ENCODE measurements at regions not wholly inside any gene's neighbourhood (a gene's known extent, or its start where the extent isn't known, plus 50 kb on each side); places are given as distances from the start of the nearest gene placed in this dataset.

DNA sequence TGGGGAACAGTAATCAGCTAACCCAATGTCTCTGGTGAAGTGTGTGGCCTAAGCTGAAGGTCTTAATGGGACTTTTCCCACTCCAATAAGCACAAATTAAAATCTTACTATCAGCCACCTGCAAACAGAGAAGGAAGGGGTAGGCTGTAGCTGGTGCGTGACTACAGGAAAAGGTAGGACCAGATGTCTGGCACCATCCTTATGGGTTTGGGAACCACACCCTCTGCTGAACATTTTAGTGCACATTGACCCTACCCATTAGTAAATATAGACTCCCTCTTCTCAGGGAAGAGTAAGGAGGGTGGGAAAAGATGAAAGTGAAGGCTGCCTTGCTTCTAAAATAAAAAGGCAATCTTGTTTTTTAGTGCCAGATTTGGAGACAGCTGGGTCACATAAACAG, 602.8 kb downstream of the FAT4 start:
- BruUV-seq (replicated peaks), result no TSS peak
- WGBS (ENCODE audit: low lambda C conversion rate), result 45% methylated on average over 1 of the region's 1 CpG
- Histone ChIP-seq H3K27me3 (ENCODE audit: control insufficient read depth in 1 of 2, insufficient read depth in 2 of 2, low read length in 2 of 2) (no peaks in the 10 kb centered on the region; a peak in 1 of 5 replicates), H3K4me2 (ENCODE audit: low read depth, low read length) (no peak overlapping the region), H3K27ac (ENCODE audit: extremely low read length, insufficient read depth, low read length) (no peak overlapping the region), H3K36me3 (replicated peaks in 1 of 2; ENCODE audit: control insufficient read depth in 1 of 2, insufficient read depth in 2 of 2, low read length in 2 of 2) (no peaks in the 10 kb centered on the region), H2AFZ (ENCODE audit: low read length) (no peak overlapping the region), H3K9me3 (ENCODE audit: low read length) (no peaks in the 10 kb centered on the region), H4K20me1 (ENCODE audit: insufficient read depth, low read length) (no peaks in the 10 kb centered on the region), H3K9ac (ENCODE audit: insufficient read depth, low read depth, low read length) (no peak overlapping the region), H3K4me1 (ENCODE audit: insufficient read depth, low read length) (no peaks in the 10 kb centered on the region), H3K4me3 (replicated peaks in 1 of 3; ENCODE audit: insufficient read depth in 1 of 3, low read depth in 2 of 3, low read length in 3 of 3) (no peak overlapping the region), H3K79me2 (ENCODE audit: insufficient read depth, low read length) (no peaks in the 10 kb centered on the region)
- intact Hi-C loops (cut with micrococcal nuclease; ENCODE audit: unreplicated experiment) (no loop called here), in situ Hi-C loops (cut with HindIII; ENCODE audit: extremely low pct_ligation_motif_present, low pct_unique_long_range_greater_than_20kb) (no loop called here)
- DNase-seq (ENCODE audit: low spot score) (no peak), ATAC-seq (no peak), FAIRE-seq (no peak)
- CTCF ChIA-PET (ENCODE audit: low intra/inter-chr PET ratio, low total read pairs), result no interaction called here
- POLR2A ChIA-PET, result no interaction called here
- TF ChIP-seq XRCC5 (optimal IDR thresholded peaks at IDR 0.05; ENCODE audit: low read length), result no peak
- no peak for TF ChIP-seq YEATS4 (CRISPR knock-in tag; IDR thresholded peaks at IDR 0.05; ENCODE audit: borderline replicate concordance)
- TF ChIP-seq, protein P1, sequence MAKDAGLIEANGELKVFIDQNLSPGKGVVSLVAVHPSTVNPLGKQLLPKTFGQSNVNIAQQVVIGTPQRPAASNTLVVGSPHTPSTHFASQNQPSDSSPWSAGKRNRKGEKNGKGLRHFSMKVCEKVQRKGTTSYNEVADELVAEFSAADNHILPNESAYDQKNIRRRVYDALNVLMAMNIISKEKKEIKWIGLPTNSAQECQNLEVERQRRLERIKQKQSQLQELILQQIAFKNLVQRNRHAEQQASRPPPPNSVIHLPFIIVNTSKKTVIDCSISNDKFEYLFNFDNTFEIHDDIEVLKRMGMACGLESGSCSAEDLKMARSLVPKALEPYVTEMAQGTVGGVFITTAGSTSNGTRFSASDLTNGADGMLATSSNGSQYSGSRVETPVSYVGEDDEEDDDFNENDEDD (CRISPR knock-in tag; IDR thresholded peaks at IDR 0.05; ENCODE audit: borderline replicate concordance), result no peak
- TF ChIP-seq, protein P2, sequence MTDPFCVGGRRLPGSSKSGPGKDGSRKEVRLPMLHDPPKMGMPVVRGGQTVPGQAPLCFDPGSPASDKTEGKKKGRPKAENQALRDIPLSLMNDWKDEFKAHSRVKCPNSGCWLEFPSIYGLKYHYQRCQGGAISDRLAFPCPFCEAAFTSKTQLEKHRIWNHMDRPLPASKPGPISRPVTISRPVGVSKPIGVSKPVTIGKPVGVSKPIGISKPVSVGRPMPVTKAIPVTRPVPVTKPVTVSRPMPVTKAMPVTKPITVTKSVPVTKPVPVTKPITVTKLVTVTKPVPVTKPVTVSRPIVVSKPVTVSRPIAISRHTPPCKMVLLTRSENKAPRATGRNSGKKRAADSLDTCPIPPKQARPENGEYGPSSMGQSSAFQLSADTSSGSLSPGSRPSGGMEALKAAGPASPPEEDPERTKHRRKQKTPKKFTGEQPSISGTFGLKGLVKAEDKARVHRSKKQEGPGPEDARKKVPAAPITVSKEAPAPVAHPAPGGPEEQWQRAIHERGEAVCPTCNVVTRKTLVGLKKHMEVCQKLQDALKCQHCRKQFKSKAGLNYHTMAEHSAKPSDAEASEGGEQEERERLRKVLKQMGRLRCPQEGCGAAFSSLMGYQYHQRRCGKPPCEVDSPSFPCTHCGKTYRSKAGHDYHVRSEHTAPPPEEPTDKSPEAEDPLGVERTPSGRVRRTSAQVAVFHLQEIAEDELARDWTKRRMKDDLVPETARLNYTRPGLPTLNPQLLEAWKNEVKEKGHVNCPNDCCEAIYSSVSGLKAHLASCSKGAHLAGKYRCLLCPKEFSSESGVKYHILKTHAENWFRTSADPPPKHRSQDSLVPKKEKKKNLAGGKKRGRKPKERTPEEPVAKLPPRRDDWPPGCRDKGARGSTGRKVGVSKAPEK (CRISPR knock-in tag; IDR thresholded peaks at IDR 0.05; ENCODE audit: borderline replicate concordance), result no peak
- TF ChIP-seq PHF21A (CRISPR knock-in tag; IDR thresholded peaks at IDR 0.05), result no peak
- TF ChIP-seq MED13 (CRISPR knock-in tag; IDR thresholded peaks at IDR 0.05), result no peak
- no peak for TF ChIP-seq ZNF335 (CRISPR knock-in tag; IDR thresholded peaks at IDR 0.05)
- no peak for TF ChIP-seq NCOA5 (CRISPR knock-in tag; IDR thresholded peaks at IDR 0.05)
- TF ChIP-seq ZSCAN9 (CRISPR knock-in tag; IDR thresholded peaks at IDR 0.05; ENCODE audit: borderline replicate concordance), result no peak
- no peak for TF ChIP-seq ARID2 (CRISPR knock-in tag; IDR thresholded peaks at IDR 0.05; ENCODE audit: borderline replicate concordance)
- no peak for TF ChIP-seq KDM5B (CRISPR knock-in tag; IDR thresholded peaks at IDR 0.05; ENCODE audit: borderline replicate concordance)
- TF ChIP-seq KAT2B (IDR thresholded peaks at IDR 0.05; ENCODE audit: borderline replicate concordance, low read depth, low read length), result no peak
- TF ChIP-seq NBN (conservative IDR thresholded peaks at IDR 0.05), result no peak
- TF ChIP-seq, protein P3, sequence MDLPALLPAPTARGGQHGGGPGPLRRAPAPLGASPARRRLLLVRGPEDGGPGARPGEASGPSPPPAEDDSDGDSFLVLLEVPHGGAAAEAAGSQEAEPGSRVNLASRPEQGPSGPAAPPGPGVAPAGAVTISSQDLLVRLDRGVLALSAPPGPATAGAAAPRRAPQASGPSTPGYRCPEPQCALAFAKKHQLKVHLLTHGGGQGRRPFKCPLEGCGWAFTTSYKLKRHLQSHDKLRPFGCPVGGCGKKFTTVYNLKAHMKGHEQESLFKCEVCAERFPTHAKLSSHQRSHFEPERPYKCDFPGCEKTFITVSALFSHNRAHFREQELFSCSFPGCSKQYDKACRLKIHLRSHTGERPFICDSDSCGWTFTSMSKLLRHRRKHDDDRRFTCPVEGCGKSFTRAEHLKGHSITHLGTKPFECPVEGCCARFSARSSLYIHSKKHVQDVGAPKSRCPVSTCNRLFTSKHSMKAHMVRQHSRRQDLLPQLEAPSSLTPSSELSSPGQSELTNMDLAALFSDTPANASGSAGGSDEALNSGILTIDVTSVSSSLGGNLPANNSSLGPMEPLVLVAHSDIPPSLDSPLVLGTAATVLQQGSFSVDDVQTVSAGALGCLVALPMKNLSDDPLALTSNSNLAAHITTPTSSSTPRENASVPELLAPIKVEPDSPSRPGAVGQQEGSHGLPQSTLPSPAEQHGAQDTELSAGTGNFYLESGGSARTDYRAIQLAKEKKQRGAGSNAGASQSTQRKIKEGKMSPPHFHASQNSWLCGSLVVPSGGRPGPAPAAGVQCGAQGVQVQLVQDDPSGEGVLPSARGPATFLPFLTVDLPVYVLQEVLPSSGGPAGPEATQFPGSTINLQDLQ (CRISPR knock-in tag; IDR thresholded peaks at IDR 0.05), result no peak
- TF ChIP-seq ZC3H13 (CRISPR knock-in tag; IDR thresholded peaks at IDR 0.05), result no peak
- TF ChIP-seq, protein P4, sequence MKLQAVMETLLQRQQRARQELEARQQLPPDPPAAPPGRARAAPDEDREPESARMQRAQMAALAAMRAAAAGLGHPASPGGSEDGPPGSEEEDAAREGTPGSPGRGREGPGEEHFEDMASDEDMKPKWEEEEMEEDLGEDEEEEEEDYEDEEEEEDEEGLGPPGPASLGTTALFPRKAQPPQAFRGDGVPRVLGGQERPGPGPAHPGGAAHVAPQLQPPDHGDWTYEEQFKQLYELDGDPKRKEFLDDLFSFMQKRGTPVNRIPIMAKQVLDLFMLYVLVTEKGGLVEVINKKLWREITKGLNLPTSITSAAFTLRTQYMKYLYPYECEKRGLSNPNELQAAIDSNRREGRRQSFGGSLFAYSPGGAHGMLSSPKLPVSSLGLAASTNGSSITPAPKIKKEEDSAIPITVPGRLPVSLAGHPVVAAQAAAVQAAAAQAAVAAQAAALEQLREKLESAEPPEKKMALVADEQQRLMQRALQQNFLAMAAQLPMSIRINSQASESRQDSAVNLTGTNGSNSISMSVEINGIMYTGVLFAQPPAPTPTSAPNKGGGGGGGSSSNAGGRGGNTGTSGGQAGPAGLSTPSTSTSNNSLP (IDR thresholded peaks at IDR 0.05; ENCODE audit: low read depth, low read length), result no peak
- TF ChIP-seq ZNF550 (CRISPR knock-in tag; IDR thresholded peaks at IDR 0.05; ENCODE audit: borderline replicate concordance), result no peak
